ENCODE measurements at regions not wholly inside any gene's neighbourhood (a gene's known extent, or its start where the extent isn't known, plus 50 kb on each side); places are given as distances from the start of the nearest gene placed in this dataset.

DNA sequence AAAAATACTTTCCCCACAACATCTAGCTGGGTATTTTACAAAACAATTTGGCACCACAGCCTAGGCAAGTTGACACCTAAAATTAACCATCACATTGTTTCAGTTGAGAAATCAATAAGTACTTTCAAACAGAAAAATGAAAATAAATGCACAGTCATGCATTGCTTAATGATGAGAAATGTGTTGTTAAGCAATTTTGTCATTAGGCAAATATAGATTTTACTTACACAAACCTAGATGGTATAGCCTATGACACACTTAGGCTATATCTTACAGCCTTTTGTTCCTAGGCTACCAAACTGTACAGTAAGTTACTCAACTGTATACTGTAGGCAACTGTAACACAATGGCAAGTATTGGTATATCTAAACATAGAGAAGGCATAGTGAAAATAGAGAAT is 608.6 kb upstream of the BCHE start:
- TF ChIP-seq, protein P1, sequence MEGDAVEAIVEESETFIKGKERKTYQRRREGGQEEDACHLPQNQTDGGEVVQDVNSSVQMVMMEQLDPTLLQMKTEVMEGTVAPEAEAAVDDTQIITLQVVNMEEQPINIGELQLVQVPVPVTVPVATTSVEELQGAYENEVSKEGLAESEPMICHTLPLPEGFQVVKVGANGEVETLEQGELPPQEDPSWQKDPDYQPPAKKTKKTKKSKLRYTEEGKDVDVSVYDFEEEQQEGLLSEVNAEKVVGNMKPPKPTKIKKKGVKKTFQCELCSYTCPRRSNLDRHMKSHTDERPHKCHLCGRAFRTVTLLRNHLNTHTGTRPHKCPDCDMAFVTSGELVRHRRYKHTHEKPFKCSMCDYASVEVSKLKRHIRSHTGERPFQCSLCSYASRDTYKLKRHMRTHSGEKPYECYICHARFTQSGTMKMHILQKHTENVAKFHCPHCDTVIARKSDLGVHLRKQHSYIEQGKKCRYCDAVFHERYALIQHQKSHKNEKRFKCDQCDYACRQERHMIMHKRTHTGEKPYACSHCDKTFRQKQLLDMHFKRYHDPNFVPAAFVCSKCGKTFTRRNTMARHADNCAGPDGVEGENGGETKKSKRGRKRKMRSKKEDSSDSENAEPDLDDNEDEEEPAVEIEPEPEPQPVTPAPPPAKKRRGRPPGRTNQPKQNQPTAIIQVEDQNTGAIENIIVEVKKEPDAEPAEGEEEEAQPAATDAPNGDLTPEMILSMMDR (IDR thresholded peaks at IDR 0.05), result no peak

DNA sequence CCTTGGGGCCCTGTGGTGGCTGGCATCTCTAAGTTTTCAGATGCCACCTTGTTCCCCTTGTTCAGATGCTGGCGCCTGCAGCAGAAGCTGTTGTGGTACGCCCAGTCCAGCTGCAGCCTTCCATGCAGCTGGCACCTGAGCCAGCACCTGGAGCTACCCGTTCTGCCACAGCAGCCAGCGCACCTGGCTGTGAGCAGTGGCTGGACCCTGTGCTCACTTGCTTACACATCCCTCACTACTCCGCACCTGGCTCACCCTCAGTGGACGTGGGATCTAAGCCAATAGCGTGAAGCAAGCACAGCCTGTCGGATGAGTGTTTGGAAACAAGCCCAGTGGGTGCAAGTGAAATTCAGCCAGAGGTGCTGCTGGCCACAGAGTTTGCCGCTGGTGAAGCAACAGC is 607.5 kb upstream of the BCHE start:
- TF ChIP-seq, protein P1 (IDR thresholded peaks at IDR 0.05), result no peak

DNA sequence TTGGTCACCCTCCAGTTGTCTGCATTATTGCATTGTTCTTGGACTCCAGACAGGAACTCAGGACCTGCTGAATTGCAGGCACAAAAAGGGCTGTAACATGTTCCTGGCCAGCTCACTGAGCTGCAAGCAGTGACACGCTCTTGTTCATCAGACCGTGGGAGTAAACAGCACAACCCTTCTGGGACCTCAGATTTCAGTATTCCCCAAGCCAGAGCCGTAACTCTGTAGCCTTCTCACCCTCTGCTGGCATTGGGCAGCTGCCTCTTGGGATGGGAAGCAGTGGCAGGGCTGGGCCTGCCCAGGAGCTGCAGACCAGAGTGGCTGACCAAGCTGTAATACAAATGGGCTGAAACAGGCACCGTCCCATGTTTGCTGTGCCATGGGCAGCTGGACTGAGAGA is 607.1 kb upstream of the BCHE start:
- TF ChIP-seq, protein P1 (IDR thresholded peaks at IDR 0.05), result no peak

DNA sequence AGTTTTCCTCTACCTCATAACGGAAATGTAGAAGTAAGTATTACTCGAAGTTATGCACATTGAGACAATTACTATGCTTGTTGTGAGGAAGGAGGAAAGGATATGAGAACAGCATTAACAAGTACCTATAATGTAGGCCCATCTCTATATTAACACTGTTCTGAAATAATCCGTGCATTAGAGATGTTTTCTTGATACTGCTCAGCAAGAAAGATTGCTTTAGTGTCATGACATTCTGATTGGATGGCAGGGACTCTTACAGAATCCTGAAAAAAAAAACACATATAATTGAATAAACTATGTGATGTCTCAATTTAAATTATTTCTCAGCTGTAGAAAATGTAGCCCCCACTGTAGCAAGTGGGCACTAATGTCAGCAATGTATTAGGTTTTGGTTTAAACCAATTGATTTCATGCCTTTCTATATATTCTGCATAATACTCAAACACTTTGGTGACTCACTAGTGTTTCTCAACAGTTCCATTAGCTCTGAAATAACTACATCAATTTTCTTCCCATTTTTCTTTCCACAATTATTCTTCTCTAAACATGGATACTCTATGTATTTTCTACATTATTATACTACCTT is 598.3 kb upstream of the BCHE start:
- TF ChIP-seq, protein P1 (IDR thresholded peaks at IDR 0.05), result no peak

DNA sequence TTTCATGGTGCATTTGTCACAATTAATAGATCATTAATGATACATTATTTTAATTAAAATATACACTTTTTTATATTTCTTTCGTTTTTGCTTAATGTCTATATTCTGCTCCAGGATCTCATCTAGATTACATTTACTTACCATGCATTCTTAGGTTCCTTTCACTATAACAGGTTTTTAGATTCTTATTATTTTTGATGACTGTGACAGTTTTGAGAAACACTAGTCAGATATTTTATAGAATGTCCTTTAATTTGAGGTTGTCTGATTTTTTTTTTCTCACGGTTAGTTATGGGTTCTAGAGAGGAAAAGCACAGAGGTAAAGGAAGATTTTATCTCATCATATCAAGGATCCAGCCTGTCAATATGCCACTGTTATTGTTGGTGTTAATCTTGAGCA is 595.8 kb upstream of the BCHE start:
- TF ChIP-seq, protein P1 (IDR thresholded peaks at IDR 0.05), result no peak

DNA sequence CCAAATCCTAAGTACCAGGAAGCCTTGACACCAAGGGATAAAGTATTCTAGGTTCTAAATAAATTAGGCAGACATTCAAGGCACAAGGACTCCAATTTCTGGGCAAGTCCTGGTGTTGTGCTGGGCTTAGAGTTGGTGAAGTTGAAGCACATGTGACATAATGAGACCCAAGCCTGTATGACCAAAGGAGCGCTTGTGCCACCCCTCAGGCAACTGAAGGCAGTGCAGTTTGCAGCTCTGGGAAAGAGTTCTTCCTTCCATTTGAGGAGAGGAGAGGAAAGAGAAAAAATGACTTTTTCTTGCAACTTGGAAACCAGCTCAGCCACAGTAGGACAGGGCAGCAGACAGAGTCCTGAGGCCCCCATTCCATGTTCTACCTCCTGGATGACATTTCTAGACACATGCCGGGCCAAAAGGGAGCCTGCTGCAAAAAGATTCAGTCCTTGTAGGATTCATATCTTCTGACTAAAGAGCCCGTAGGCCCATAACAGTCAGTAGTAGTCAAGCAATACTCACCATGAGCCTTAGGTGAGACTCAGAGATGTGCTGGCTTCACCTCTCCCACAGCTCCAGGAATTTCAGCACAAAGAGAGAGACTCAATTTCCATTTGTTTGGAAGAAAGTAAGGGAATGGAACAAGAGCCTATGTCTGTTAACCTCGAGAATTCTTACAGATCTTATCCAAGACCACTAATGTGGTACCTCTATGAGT is 588.8 kb upstream of the BCHE start:
- TF ChIP-seq, protein P1 (IDR thresholded peaks at IDR 0.05), result no peak

DNA sequence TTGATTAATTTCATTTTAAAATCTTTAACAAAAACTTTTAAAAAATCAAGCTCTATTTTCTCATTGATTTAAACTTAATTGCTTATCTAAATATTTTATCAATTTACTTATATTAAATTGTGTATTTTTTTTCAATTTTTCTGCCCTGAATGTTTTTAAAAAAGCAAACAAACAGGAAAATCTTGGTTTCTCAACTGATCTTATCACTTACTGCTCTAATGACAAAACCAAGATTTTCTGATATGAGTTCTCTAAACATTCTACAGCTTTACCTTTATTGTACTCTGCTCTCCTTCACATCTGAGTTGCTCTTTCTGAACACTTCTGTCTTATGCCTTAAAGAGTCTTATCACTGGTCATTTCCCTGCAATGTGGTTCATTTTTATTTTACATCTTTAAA is 587.8 kb upstream of the BCHE start:
- TF ChIP-seq, protein P1 (IDR thresholded peaks at IDR 0.05), result no peak

Data from LNCAP (cell line).